GM10266 (cell line): ENCODE measurements at regions not wholly inside any gene's neighbourhood (a gene's known extent, or its start where the extent isn't known, plus 50 kb on each side); places are given as distances from the start of the nearest gene placed in this dataset.
"Not testable (repeated sequence)": the region's sequence is repeated elsewhere in the genome, so short reads cannot be mapped to it uniquely, and the experiment has no call there.

Experiments used
- DNase-seq: peaks from one replicate; pipeline ENCODE4 v3.0.0; 2012; ENCODE audit errors: extremely low spot score
- CTCF ChIP-seq: IDR thresholded peaks from 2 replicates; pipeline ENCODE4 v1.5.1; 2012; ENCODE audit warnings: mild to moderate bottlenecking, low read depth; ENCODE audit not compliant: control insufficient read depth, insufficient read depth; ENCODE audit errors: missing control alignments

GRCh38 chr10:65110009-65110408, 1588.8 kb downstream of the REEP3 start:
- TF ChIP-seq CTCF: no peak
- no peak for DNase-seq

- not testable (repeated sequence) for DNase-seq
Observed at GRCh38 chr10:65111059-65111458, 1589.9 kb downstream of the REEP3 start.

GRCh38 chr10:65112573-65112972, 1591.4 kb downstream of the REEP3 start:
- no peak for TF ChIP-seq CTCF
- DNase-seq: no peak

GRCh38 chr10:65123120-65123519, 1601.9 kb downstream of the REEP3 start:
- DNase-seq: no peak
- TF ChIP-seq CTCF: no peak

- no peak for DNase-seq
- no peak for TF ChIP-seq CTCF
Observed at GRCh38 chr10:65125212-65125611, 1604.0 kb downstream of the REEP3 start.

GRCh38 chr10:65126288-65126687, 1605.1 kb downstream of the REEP3 start:
- no peak for DNase-seq
- no peak for TF ChIP-seq CTCF

- no peak for TF ChIP-seq CTCF
- DNase-seq: no peak
Observed at GRCh38 chr10:65128277-65128676, 1607.1 kb downstream of the REEP3 start.

GRCh38 chr10:65130162-65130758, 1609.1 kb downstream of the REEP3 start:
- no peak for DNase-seq
- no peak for TF ChIP-seq CTCF
